Tibial nerve (tissue), 4 donors: ENCODE measurements at regions not wholly inside any gene's neighbourhood (a gene's known extent, or its start where the extent isn't known, plus 50 kb on each side); places are given as distances from the start of the nearest gene placed in this dataset.

Source experiments
- DNase-seq, 2 donors: peaks; one replicate each; pipeline ENCODE4 v3.0.0-alpha.2; 2019; ENCODE audit warnings: low spot score in 2 of 2
- H3K27ac ChIP-seq, 4 donors: fragments of 200-600 bp; sonication (generic) in 3 of 4; one replicate each; pipeline ENCODE4 v1.5.1; 2017 to 2019; ENCODE audit warnings: mild to moderate bottlenecking in 1 of 4
- H3K27me3 ChIP-seq, 2 donors: fragments of 200-600 bp; sonication (generic) in 1 of 2; one replicate each; pipeline versions ENCODE4 v1.5.1 to v1.6.0; 2017 to 2019
- H3K36me3 ChIP-seq, 3 donors: fragments of 200-600 bp; sonication (generic); one replicate each; pipeline ENCODE4 v1.5.1; 2018 to 2019
- H3K4me1 ChIP-seq, 4 donors: fragments of 200-600 bp; sonication (generic) in 3 of 4; one replicate each; pipeline ENCODE4 v1.5.1; 2017 to 2019
- H3K4me3 ChIP-seq, 4 donors: fragments of 200-600 bp; sonication (generic) in 3 of 4; one replicate each; pipeline ENCODE4 v1.5.1; 2017 to 2019; ENCODE audit warnings: mild to moderate bottlenecking in 1 of 4, moderate library complexity in 1 of 4
- H3K9me3 ChIP-seq, 4 donors: fragments of 200-600 bp; sonication (generic) in 3 of 4; one replicate each; pipeline ENCODE4 v1.5.1; 2017 to 2019
- CTCF ChIP-seq, 5 experiments: fragments of 200-600 bp in 3 of 5; fragments of 450-650 bp in 2 of 5; sonication (generic) in 3 of 5; IDR thresholded peaks; one replicate each; pipeline ENCODE4 v1.5.1; 2016 to 2019; ENCODE audit warnings: antibody characterized with exemption in 5 of 5, mild to moderate bottlenecking in 3 of 5, moderate library complexity in 2 of 5
- EP300 ChIP-seq, 2 donors: sonication (generic); formaldehyde crosslinking; IDR thresholded peaks; one replicate each; pipeline ENCODE4 v1.6.1; 2017; ENCODE audit warnings: antibody characterized with exemption in 2 of 2, mild to moderate bottlenecking in 1 of 2
- POLR2A ChIP-seq, 2 donors: fragments of 450-650 bp; IDR thresholded peaks; one replicate each; pipeline ENCODE4 v1.6.1; 2017; ENCODE audit warnings: antibody characterized with exemption in 2 of 2, mild to moderate bottlenecking in 2 of 2, moderate library complexity in 2 of 2
- WGBS, 2 donors: methylation state at CpG; one replicate each; pipeline ENCODE4 v1.1.5; 2018; 5-methylcytosine and 5-hydroxymethylcytosine counted together

- 61 to 63% methylated on average over 1 of the region's 1 CpG for WGBS, 2 donors
- Histone ChIP-seq H3K9me3 (no peaks in the 10 kb centered on the region), H3K4me3 (no peak overlapping the region), H3K27me3 (no peaks in the 10 kb centered on the region), H3K27ac (no peak overlapping the region), H3K36me3 (no peaks in the 10 kb centered on the region), H3K4me1 (no peaks in the 10 kb centered on the region)
- no peak for DNase-seq
- TF ChIP-seq POLR2A (IDR thresholded peaks at IDR 0.05), result no peak
- no peak for TF ChIP-seq CTCF (IDR thresholded peaks at IDR 0.05)
- TF ChIP-seq EP300 (IDR thresholded peaks at IDR 0.05), result no peak
Measured at GRCh38 chr18:29648891-29649290, 1393.7 kb downstream of the DSC3 start.

DNA sequence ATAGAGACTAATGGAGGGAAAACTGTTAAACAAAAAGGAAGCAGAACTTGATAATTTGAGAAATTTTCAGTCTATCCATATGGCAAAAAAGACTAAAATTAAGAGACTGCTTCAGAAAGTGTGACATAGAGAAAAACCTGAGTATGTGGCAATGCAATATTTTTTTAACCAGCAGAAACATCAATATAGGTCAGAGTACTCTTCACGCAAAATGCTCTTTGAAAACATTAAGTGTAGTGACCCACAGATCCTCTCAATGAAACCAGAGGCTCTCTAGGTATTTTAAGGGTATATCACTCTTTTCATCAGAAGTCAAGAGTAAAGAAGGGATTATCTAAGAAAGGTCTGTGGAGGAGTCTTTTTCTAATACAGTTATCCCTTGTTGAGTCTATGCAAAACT is 1394.8 kb downstream of the DSC3 start:
- WGBS, 2 donors, result 85 to 93% methylated on average over 1 of the region's 1 CpG
- H3K4me1 ChIP-seq, result no peaks in the 10 kb centered on the region

GRCh38 chr18:29644276-29644675 is 1398.3 kb downstream of the DSC3 start:
- TF ChIP-seq CTCF (IDR thresholded peaks at IDR 0.05), result no peak
- TF ChIP-seq POLR2A (IDR thresholded peaks at IDR 0.05), result no peak
- TF ChIP-seq EP300 (IDR thresholded peaks at IDR 0.05), result no peak
- Histone ChIP-seq H3K4me1 (no peaks in the 10 kb centered on the region), H3K27ac (no peak overlapping the region), H3K4me3 (no peak overlapping the region), H3K36me3 (no peaks in the 10 kb centered on the region), H3K9me3 (no peaks in the 10 kb centered on the region), H3K27me3 (no peaks in the 10 kb centered on the region)
- no peak for DNase-seq

More for the DNA sequence above, 1394.8 kb downstream of the DSC3 start:
- no peak for DNase-seq
- Histone ChIP-seq H3K36me3 (no peaks in the 10 kb centered on the region), H3K4me3 (no peak overlapping the region), H3K27me3 (no peaks in the 10 kb centered on the region), H3K9me3 (no peaks in the 10 kb centered on the region), H3K27ac (no peak overlapping the region)
- TF ChIP-seq EP300 (IDR thresholded peaks at IDR 0.05), result no peak
- no peak for TF ChIP-seq POLR2A (IDR thresholded peaks at IDR 0.05)
- TF ChIP-seq CTCF (IDR thresholded peaks at IDR 0.05), result no peak

GRCh38 chr18:29629493-29630036 is 1413.0 kb downstream of the DSC3 start:
- 68 to 73% methylated on average over 5 of the region's 5 CpGs for WGBS, 2 donors
- DNase-seq, result no peak
- H3K4me3 ChIP-seq, result no peak overlapping the region
- no peaks in the 10 kb centered on the region for H3K9me3 ChIP-seq
- no peaks in the 10 kb centered on the region for H3K27me3 ChIP-seq
- TF ChIP-seq POLR2A (IDR thresholded peaks at IDR 0.05) (no peak), EP300 (IDR thresholded peaks at IDR 0.05) (no peak), CTCF (IDR thresholded peaks at IDR 0.05) (no peak)
- H3K36me3 ChIP-seq, result no peaks in the 10 kb centered on the region
- H3K4me1 ChIP-seq, result no peaks in the 10 kb centered on the region
- no peak overlapping the region for H3K27ac ChIP-seq

DNA sequence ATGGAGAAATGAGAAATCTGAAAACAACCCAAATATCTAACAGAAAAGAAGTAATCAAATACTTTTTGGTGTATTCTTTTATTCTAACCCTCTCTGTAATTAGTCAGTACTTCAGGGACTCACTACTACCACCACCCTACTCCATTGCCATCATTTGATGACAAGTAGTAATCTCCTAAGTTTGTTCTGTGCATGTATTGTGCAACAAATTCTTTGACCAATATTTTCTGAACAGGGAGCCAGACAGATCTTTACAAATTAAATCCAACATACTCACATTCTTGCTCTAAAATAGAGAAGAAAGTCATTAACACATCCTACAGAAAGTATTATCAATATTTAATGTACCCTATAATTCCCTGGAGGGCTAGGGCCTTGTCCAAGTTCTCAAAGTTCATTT is 1416.4 kb downstream of the DSC3 start:
- no peaks in the 10 kb centered on the region for H3K36me3 ChIP-seq
- H3K27me3 ChIP-seq, result no peaks in the 10 kb centered on the region
- H3K9me3 ChIP-seq, result no peaks in the 10 kb centered on the region
- no peak overlapping the region for H3K4me3 ChIP-seq
- DNase-seq, result no peak
- no peak overlapping the region for H3K27ac ChIP-seq
- TF ChIP-seq EP300 (IDR thresholded peaks at IDR 0.05), result no peak
- H3K4me1 ChIP-seq, result no peaks in the 10 kb centered on the region

DNA sequence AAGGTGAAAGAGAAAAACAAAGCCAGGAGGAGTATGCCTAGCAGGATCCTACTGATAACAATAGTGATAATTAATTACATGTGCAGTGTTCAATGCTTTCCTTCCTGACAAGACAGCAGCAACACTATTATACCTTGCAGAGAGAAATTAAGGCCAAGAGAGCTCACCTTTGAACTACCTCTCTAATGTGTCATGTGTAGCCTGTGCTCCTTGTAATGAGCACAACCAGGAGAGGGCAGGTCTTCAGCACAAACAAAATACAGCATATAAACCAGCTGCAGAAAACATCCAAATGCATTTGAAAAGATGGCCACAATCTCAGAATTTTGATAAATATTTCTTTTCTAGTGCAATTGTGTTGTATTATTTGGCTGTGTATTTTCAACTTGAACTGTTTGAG is 1425.7 kb downstream of the DSC3 start:
- no peaks in the 10 kb centered on the region for H3K9me3 ChIP-seq
- no peaks in the 10 kb centered on the region for H3K27me3 ChIP-seq
- no peak overlapping the region for H3K4me3 ChIP-seq
- TF ChIP-seq POLR2A (IDR thresholded peaks at IDR 0.05), result no peak
- TF ChIP-seq CTCF (IDR thresholded peaks at IDR 0.05), result no peak
- TF ChIP-seq EP300 (IDR thresholded peaks at IDR 0.05), result no peak
- no peaks in the 10 kb centered on the region for H3K36me3 ChIP-seq
- no peak for DNase-seq
- H3K4me1 ChIP-seq, result no peaks in the 10 kb centered on the region
- no peak overlapping the region for H3K27ac ChIP-seq
